ENCODE measurements at regions not wholly inside any gene's neighbourhood (a gene's known extent, or its start where the extent isn't known, plus 50 kb on each side); places are given as distances from the start of the nearest gene placed in this dataset.

GRCh38 chr10:14454206-14454605, 123.5 kb upstream of the FRMD4A start:
- TF ChIP-seq CTCF (IDR thresholded peaks at IDR 0.05; ENCODE audit: low read depth, low read length, poor library complexity, severe bottlenecking), result no peak
- no peak for TF ChIP-seq EZH2phosphoT487 (IDR thresholded peaks at IDR 0.05; ENCODE audit: borderline replicate concordance, low read length)
